HG03575 (cell line): ENCODE measurements at regions not wholly inside any gene's neighbourhood (a gene's known extent, or its start where the extent isn't known, plus 50 kb on each side); places are given as distances from the start of the nearest gene placed in this dataset.
A peak's percentile ranks its signal among the peaks of the same experiment; 100 is the strongest.
"Not testable (repeated sequence)": the region's sequence is repeated elsewhere in the genome, so short reads cannot be mapped to it uniquely, and the experiment has no call there.

Experiments used
- ATAC-seq: cut with Tn5 transposase; IDR thresholded peaks from one replicate; pipeline ENCODE4 v1.9.1; 2021; ENCODE audit not compliant: unreplicated experiment, insufficient number of reproducible peaks, low FRiP score; ENCODE audit errors: extremely low read depth

DNA sequence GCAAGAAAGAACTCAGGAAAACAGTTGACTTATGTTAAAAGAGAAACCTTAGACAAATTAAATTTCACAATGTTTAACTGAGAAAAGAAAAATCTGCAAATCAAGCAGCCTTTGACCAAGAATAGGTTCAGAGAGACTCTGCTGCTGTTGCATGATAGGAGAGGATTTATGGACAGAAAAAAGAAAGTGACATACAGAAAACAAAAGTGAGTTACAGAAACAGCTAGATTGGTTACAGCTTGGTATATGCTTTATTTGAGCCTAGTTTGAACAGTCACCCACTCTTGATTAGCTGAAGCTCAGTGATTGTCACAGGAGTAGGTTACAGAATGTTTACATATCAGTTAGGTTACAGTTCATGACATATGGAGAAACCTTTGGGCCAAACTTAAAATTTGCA, 258.2 kb upstream of the SPOPL start:
- no peak for ATAC-seq

DNA sequence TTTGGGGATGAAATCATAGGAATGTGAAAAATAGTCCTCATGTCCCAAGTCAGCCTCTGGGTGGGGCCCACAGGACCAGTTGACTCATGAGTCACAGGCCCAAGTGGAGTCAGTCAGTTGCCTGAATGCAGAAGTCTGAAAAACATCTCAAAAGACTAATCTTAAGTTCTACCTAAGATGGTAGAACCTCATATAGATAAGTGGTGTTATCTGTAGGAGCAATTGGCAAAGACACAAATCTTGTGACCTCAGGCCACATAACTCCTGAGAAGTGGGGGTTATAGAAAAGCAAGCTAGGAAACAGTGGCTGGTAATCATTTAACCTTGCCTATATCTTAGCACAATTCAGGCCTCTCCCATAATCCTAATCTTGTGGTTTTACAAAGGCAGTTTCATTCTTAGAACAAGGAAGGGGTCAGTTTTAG, 257.1 kb upstream of the SPOPL start:
- no peak for ATAC-seq

DNA sequence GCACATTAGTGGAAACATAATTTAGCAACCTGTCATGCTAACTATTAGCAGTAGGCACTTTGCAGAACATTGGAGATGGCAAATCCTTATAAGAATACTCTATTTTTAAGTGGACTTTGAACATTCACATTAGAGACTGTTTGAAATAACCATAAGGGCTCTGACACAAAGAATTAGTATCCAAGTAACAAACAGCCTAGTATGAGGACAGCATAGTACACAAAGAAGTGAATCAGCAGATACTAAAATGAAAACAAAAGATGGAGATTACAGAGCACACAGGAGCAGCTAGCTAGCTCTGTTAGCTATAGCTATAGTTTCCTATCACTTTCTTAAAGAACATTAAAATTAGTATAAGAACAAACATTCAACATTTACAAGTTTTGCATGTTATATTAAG, 256.3 kb upstream of the SPOPL start:
- no peak for ATAC-seq

DNA sequence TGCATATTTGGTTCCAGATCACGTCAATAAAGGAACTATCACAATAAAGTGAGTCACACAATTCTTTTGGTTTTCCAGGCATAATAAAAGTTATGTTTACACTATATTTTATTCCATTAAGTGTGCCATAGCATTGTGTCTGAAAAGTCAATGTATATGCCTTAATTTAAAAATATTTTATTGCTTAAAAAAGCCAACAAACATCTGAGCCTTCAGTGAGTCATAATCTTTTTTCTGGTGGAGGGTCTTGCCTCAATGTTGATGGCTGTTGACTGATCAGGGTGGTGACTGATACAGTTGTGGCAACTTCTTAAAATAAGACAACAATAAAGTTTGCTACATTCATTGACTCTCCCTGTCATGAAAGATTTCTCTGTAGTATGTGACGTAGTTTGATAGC, 254.3 kb upstream of the SPOPL start:
- no peak for ATAC-seq

DNA sequence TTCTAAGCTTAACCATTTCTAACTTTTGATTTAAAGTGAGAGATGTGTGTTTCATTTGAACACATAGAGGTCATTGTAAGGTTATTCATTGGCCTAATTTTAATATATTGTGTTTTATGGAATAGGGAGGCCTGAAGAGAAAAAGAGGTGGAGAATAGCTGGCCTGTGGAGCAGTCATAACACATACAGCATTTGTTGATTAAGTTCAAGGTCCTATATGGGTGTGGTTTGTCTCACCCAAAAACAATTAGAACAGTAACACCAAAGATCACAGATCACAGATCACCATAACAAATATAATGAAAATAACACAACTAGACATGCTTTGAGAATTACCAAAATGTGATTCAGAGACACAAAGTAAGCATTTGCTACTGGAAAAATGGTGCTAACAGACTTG, 252.4 kb upstream of the SPOPL start:
- no peak for ATAC-seq

DNA sequence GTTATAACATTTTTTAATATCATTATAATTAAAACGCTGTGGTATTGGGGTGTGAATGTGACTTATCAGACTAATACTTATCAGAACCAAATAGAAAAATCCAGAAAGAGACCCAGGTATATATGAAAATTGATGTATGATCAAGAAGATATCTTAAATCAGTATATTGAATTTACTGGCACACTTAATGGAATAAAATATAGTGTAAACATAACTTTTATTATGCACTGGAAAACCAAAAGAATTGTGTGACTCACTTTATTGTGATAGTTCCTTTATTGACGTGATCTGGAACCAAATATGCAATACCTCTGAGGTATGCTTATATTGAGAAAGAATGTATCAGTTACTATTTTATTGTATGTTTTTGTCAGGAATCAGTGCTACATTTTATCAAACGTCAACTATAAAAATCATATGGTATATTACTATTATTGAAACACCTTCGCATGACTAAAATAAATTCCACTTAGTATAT, 250.7 kb upstream of the SPOPL start:
- not testable (repeated sequence) for ATAC-seq

DNA sequence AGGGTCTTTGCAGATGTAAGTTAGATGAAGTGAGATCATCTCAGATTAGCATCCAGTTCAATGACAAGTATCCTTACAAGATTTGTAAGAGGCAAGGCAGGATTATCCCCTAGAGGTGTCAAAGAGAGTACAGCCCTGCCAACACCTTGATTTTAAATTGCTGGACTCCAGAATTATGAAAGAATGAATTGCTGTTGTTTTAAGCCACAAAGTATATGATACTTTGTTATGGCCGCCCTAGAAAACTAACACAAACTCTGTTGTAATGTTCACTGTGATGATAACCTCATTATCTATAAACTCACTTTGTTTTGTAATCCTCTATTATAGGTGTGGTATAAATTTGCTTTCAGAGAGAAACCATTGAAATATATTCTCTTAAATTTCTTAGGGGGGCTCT, 249.0 kb upstream of the SPOPL start:
- ATAC-seq: no peak

DNA sequence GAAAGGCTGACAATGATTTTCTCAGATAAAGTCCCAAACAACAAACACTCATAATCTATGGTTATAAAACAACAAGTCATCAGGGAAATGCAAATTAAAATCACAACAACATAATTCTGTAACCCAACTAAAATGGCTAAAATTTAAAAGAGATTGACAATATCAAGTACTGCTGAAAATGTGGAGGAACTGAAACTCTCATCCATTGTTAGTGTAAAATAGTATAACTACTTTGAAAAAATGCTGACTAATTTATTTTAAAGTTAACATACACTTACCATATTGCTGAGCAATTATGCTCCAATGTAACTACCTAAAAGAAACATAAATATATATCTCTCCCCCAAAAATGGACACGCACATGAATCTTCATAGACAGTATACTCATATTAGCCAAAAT, 245.9 kb upstream of the SPOPL start:
- no peak for ATAC-seq

DNA sequence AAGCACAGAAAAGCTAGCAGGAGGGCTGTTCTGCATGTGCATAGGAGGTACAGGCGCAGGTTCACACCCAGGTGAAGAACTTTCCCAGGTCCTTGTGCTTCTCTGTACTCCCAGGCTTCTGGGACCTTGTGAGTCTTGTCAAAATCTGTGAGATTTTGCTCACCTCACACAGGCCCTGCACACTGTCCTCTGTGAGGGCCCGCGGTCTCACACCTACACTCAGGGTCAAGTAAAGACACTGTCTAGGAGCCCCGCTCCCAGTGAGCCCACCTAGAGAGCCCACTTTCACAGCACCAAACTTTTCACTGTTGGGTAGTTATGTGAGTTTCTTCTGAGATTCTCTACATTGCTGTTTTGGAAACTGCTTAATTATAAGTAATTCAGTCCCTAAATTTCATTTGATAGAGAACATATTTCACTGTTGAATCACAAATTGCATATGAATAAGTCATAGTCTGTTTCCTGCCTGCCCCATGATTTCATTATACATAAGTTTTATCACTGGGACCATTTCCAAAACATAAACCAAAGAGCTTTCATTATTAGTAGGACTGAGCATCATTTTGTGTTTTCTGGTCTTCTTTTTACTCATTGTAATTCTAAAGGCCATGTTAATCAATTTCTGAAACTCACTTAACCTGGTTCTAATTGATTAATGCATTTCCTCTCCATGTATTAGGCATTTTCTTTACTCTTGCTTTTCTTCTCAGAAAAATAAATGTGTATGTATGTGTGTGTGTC, 234.2 kb upstream of the SPOPL start:
- ATAC-seq: peak; percentile 83

DNA sequence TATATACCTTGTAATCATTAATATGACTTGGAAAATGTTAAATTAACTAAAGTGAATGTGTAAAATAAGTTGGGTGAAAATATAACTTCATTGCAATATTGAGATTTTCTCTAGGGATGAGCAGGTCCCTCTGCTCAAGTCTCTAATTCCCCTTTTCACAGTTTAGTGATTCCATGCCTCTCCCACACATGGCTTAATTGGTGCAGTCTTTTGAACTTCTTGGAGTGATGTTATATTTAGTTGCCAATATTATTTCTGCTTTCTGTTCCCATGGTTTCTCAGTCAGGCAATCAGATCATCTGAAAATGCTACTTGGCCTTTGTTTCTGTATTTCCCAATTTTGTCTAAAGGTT, 233.7 kb upstream of the SPOPL start:
- peak; percentile 12 for ATAC-seq

DNA sequence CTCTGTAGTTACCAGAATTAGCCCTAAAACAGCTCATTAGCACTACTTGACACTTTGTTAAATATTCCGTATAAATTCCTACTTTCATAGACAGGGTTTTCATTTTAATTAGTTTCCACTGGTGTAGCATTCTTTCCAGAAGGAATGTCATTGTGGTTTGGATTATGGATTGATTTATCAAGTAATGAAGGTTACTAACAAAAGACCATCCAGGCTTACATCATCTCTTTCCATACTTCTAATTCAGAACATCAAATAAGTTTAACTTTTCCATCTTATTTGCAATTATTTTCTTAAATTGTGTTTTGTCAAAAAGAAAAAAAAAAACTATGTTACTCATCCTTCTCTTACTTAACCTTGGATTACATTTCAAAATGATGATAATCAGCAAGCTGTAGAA, 231.8 kb upstream of the SPOPL start:
- no peak for ATAC-seq

DNA sequence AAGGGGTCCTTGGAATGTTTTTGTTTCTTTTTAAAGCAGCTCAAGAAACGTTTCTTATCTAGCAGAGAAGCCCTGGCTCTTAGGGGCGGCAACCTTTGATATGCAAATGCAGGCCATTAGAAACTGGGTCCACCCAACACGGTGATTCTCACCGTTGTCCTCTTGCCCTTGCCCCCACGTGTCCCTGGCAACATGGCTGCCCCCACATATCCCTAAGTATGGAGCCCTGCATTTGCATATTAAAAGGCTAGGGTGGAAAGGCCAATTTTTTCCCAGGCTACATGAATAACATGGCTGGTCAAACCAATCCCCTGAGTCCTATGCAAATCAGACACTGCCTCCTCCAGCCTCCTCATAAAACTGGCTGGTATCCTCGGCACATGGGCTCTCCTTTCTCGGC, 230.1 kb upstream of the SPOPL start:
- ATAC-seq: no peak

DNA sequence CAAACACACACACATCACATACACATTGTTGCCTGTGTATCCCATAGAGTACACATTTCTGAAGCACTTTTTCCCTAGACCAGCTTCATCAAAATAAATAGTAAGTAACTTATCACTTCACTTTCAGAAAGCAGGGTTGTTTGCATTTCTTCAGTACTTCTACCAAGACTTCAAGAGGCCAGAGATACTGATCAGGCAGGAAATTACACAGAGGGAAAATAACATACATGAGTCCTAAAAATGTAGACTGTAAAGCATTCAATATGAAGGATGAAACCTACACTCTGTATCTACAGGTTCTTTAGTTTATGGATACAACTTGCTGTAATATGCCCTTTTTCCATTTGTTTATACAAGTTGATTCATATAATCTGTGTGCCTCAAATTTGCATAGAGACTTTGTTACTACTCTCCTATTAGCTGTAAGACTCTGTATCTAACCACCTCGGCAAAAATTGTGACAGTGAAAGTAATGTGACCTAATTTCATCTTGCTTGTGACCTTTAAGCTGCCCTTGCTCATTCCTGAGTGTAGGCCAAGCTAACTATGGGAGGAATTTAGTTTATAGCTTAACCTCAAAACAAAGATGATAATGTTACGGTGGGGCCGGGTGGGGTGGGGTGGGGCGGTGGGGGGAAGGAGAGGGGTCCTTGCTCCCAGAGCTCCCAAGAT, 228.9 kb upstream of the SPOPL start:
- no peak for ATAC-seq

DNA sequence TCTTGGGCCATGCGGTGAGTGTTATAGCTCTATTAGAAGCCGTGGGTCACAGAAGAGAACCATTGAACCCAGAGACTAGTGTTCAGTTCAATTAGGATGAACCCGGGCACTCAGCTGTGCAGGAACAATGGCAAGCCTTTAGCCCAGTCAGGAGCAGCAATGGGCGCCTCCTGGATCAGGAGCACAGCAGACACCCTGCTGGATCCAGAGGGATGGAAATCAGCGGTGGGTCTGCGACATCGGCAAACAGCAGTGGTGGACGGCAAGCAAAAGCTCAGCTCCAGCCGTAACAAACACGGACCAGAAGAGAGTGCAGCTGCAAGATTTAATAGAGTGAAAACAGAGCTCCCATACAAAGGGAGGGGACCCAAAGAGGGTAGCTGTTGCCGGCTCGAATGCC, 228.3 kb upstream of the SPOPL start:
- not testable (repeated sequence) for ATAC-seq

DNA sequence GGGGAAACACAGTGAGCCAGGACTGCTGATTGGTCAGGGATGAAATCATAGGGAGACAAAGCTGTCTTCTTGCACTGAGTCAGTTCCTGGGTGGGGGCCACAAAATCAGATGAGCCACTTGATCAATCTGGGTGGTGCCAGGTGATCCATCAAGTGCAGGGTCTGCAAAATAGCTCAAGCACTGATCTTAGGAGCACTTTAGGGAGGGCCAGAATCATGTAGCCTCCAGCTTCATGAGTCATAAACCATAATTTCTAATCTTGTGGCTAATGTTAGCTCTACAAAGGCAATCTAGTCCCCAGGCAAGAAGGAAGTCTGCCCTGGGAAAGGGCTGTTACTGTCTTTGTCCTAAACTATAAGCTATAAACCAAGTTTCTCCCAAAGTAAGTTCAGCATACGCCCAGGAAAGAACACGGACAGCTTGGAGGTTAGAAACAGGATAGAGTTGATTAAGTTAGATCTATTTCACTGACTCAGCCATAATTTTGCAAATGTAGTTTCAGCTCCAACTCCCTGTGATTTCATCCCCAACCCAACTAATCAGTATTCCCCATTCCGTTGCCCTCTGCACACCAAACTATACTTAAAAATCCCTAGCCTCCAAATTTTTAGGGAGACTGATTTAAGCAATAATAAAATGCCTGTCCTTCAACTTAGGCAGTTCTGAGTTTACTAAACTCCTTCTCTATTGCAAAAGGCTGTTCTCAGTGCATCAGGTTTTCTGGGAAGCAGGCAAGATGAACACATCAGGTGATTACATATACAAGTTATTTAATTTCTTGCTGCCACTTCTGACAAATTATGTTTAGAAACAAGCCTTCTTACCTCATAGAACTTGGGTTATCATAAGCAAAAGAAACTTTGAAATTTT, 226.9 kb upstream of the SPOPL start:
- no peak for ATAC-seq

DNA sequence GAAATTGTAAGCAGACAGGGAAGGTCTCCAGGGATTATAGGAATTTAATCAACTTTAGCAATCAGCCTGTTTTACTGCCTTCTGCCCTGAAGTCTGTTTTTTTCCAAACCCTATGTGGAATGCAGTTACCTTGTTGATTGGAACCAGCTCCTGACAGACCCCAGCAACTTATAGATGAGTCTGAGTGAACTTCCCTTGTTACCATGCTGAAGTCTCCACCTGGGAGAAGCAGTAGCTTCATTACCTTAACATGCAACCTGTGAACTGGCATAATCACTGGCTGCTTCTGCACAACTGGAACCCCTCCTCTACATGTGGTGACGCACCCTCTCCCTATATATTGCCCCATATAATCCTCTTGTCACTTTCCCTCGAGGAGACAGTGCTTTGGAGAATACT, 226.3 kb upstream of the SPOPL start:
- ATAC-seq: no peak

DNA sequence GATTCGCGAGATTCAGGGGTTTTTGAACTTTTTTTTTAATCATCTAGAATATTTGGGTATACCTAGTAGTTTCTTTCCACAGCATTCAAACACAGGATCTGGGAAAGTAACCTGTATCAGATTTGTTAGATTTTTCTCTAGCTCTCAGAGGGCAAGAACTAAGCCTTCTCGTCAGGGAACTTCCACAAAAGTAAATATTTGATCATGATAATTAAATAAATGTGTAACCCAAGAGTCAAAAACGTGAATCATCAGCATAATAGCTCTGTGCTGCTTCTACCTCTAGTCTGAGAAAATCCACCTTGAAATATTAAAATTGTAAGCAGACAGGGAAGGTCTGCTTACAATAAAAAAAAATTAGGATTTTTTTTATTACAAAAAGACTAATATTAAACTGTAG, 225.7 kb upstream of the SPOPL start:
- ATAC-seq: no peak

DNA sequence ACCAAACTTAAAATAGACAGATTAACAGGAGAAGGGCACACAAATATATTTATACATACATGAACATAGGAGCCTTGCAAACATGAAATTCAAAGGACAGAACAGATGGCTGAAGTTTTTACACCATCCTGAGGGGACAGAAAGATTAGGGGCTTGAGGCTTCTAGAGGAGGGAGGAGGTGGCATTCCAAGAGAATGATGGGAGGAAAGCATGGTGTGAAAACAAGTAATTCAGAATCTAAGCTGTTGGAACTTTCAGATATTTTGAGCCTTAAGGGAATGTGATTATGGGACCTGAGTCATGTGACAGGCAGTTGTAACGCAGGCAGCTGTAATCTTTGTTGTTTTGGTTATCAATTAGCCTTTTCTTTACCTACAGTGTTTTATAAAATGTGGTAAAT, 225.2 kb upstream of the SPOPL start:
- no peak for ATAC-seq

DNA sequence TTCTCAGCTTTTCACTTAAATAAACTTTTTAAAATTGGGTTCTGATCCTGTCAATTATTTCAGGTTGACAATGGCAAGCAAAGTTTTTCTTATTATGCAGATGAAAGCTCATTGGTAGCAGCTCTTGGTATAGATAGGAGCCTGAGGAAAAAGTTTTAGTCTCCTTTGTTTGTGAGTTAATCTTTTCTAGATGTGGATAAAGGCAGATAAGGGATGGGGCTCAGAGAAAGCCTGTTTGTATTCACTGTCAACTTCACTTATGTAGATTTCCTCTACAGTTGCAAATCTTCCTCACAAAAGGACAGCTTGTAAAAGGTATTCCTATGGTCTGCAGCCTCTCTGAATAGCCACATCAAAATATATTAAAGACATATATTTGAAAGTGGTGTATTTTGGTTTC, 224.5 kb upstream of the SPOPL start:
- no peak for ATAC-seq

DNA sequence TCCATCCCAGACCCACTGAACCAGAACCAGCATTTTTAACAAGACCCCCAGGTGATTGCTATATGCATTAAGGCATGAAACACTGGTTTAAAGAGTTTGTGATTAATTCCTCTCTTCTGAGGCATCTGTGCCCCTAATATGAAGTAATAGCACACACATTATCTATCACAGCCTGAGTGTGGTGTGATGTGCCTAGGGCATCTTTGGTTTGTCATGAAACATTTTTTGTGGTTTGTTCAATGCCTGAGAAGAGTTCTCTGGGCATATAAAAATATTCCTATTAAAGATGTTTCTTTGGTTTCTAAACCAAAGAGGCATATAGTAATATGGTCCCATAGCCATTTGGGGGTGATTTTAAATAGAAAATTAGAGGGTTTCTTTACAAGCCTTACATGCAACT, 221.7 kb upstream of the SPOPL start:
- no peak for ATAC-seq
